CD4-positive, CD25-positive, alpha-beta regulatory T cell (primary cell): ENCODE measurements at regions not wholly inside any gene's neighbourhood (a gene's known extent, or its start where the extent isn't known, plus 50 kb on each side); places are given as distances from the start of the nearest gene placed in this dataset.

Experiments
- ATAC-seq, 2 donors: fragments of 150-1000 bp; cut with Tn5 transposase; one replicate each; pipeline ENCODE4 v1.10.0; 2021; ENCODE audit warnings: low read depth in 2 of 2, moderate number of reproducible peaks in 2 of 2, moderate library complexity in 1 of 2
- DNase-seq, 3 donors: peaks; one replicate each; pipeline versions ENCODE4 v3.0.0 to v3.0.0-alpha.2; 2012 to 2022; ENCODE audit warnings: mixed read lengths in 1 of 3
- H3K27ac ChIP-seq: one replicate; pipeline ENCODE4 v1.7.0; 2013; ENCODE audit warnings: mild to moderate bottlenecking, low read length; ENCODE audit not compliant: insufficient read depth, poor library complexity, severe bottlenecking
- H3K27me3 ChIP-seq: one replicate; pipeline ENCODE4 v1.7.0; 2013; ENCODE audit warnings: low read length; ENCODE audit not compliant: control insufficient read depth, insufficient read depth
- H3K36me3 ChIP-seq: one replicate; pipeline ENCODE4 v1.7.0; 2013; ENCODE audit warnings: mild to moderate bottlenecking, low read length, moderate library complexity; ENCODE audit not compliant: control insufficient read depth, insufficient read depth
- H3K4me1 ChIP-seq: 2 replicates; pipeline ENCODE4 v1.7.0; 2013; ENCODE audit warnings: mild to moderate bottlenecking, low read length; ENCODE audit not compliant: insufficient read depth, control insufficient read depth, poor library complexity, severe bottlenecking
- H3K4me3 ChIP-seq: one replicate; pipeline ENCODE4 v1.7.0; 2013; ENCODE audit warnings: low read depth, mild to moderate bottlenecking, low read length, moderate library complexity
- H3K9me3 ChIP-seq, 2 experiments: 1 replicate in 1 of 2; 2 replicates in 1 of 2; pipeline ENCODE4 v1.7.0; 2013; ENCODE audit warnings: low read length in 2 of 2, mild to moderate bottlenecking in 1 of 2, moderate library complexity in 1 of 2; ENCODE audit not compliant: control insufficient read depth in 2 of 2
- H3K27ac Mint-ChIP-seq, 3 donors: one replicate each; pipeline ENCODE4 v1.8.0; 2020 to 2022; ENCODE audit warnings: mild to moderate bottlenecking in 3 of 3, mixed read lengths in 3 of 3, moderate library complexity in 2 of 3
- H3K27me3 Mint-ChIP-seq: one replicate; pipeline ENCODE4 v1.8.0; 2022; ENCODE audit warnings: mild to moderate bottlenecking, mixed read lengths
- H3K36me3 Mint-ChIP-seq: one replicate; pipeline ENCODE4 v1.8.0; 2020; ENCODE audit warnings: mixed read lengths
- H3K4me1 Mint-ChIP-seq, 4 donors: one replicate each; pipeline ENCODE4 v1.8.0; 2020 to 2022; ENCODE audit warnings: mixed read lengths in 4 of 4, mild to moderate bottlenecking in 1 of 4
- H3K4me3 Mint-ChIP-seq, 4 donors: one replicate each; pipeline ENCODE4 v1.8.0; 2020 to 2022; ENCODE audit warnings: mild to moderate bottlenecking in 4 of 4, mixed read lengths in 4 of 4, moderate library complexity in 3 of 4
- H3K9me3 Mint-ChIP-seq, 7 donors: one replicate each; pipeline ENCODE4 v1.8.0; 2020 to 2022; ENCODE audit warnings: mixed read lengths in 7 of 7, mild to moderate bottlenecking in 3 of 7, moderate library complexity in 2 of 7

GRCh38 chr10:117723343-117723742 is 180.8 kb downstream of the EMX2 start:
- no peak for DNase-seq
- no peak overlapping the region for H3K27ac Mint-ChIP-seq
- H3K4me1 Mint-ChIP-seq: no peaks in the 10 kb centered on the region
- H3K4me3 ChIP-seq: no peak overlapping the region
- peaks cover 13% of the 10 kb centered on the region for H3K27me3 Mint-ChIP-seq
- H3K36me3 ChIP-seq: no peaks in the 10 kb centered on the region
- no peak overlapping the region for H3K4me3 Mint-ChIP-seq
- H3K27me3 ChIP-seq: no peaks in the 10 kb centered on the region
- H3K4me1 ChIP-seq: no peaks in the 10 kb centered on the region
- no peak overlapping the region for H3K27ac ChIP-seq
- H3K9me3 ChIP-seq: no peaks in the 10 kb centered on the region
- no peak for ATAC-seq
- no peaks in the 10 kb centered on the region for H3K36me3 Mint-ChIP-seq
- H3K9me3 Mint-ChIP-seq: no peaks in the 10 kb centered on the region

- no peak for ATAC-seq
- no peaks in the 10 kb centered on the region for H3K36me3 ChIP-seq
- DNase-seq: no peak
- no peaks in the 10 kb centered on the region for H3K9me3 Mint-ChIP-seq
- no peak overlapping the region for H3K27ac ChIP-seq
- no peaks in the 10 kb centered on the region for H3K4me1 Mint-ChIP-seq
- no peaks in the 10 kb centered on the region for H3K36me3 Mint-ChIP-seq
- no peak overlapping the region for H3K27ac Mint-ChIP-seq
- H3K9me3 ChIP-seq: no peaks in the 10 kb centered on the region
- H3K4me3 Mint-ChIP-seq: no peak overlapping the region
- H3K27me3 ChIP-seq: no peaks in the 10 kb centered on the region
- H3K4me3 ChIP-seq: no peak overlapping the region
- H3K4me1 ChIP-seq: no peaks in the 10 kb centered on the region
- H3K27me3 Mint-ChIP-seq: peaks cover 15% of the 10 kb centered on the region
These were observed 183.4 kb downstream of the EMX2 start for GRCh38 chr10:117725993-117726392.

GRCh38 chr10:117726596-117727295 is 184.2 kb downstream of the EMX2 start:
- Mint-ChIP-seq H3K9me3 (no peaks in the 10 kb centered on the region), H3K36me3 (no peaks in the 10 kb centered on the region), H3K27me3 (peaks cover 18% of the 10 kb centered on the region), H3K4me1 (no peaks in the 10 kb centered on the region), H3K27ac (no peak overlapping the region), H3K4me3 (no peak overlapping the region)
- no peak for ATAC-seq
- H3K36me3 ChIP-seq: no peaks in the 10 kb centered on the region
- no peaks in the 10 kb centered on the region for H3K4me1 ChIP-seq
- no peaks in the 10 kb centered on the region for H3K9me3 ChIP-seq
- H3K27ac ChIP-seq: no peak overlapping the region
- no peak overlapping the region for H3K4me3 ChIP-seq
- DNase-seq: no peak
- H3K27me3 ChIP-seq: no peaks in the 10 kb centered on the region

- no peaks in the 10 kb centered on the region for H3K4me1 ChIP-seq
- Mint-ChIP-seq H3K9me3 (peaks cover 0 to 2% (median 0%) of the 10 kb centered on the region in 7 donors), H3K4me3 (no peak overlapping the region), H3K4me1 (no peaks in the 10 kb centered on the region), H3K27me3 (peaks cover 12% of the 10 kb centered on the region), H3K27ac (no peak overlapping the region), H3K36me3 (no peaks in the 10 kb centered on the region)
- H3K36me3 ChIP-seq: no peaks in the 10 kb centered on the region
- H3K4me3 ChIP-seq: no peak overlapping the region
- no peaks in the 10 kb centered on the region for H3K27me3 ChIP-seq
- H3K9me3 ChIP-seq: no peaks in the 10 kb centered on the region
- DNase-seq: no peak
- ATAC-seq: no peak
- H3K27ac ChIP-seq: no peak overlapping the region
These were observed 184.9 kb downstream of the EMX2 start for GRCh38 chr10:117727421-117727820.

- Mint-ChIP-seq H3K27ac (no peak overlapping the region), H3K9me3 (peaks cover 0 to 3% (median 0%) of the 10 kb centered on the region in 7 donors), H3K27me3 (peaks cover 12% of the 10 kb centered on the region), H3K4me1 (no peaks in the 10 kb centered on the region), H3K36me3 (no peaks in the 10 kb centered on the region), H3K4me3 (no peak overlapping the region)
- DNase-seq (no peak), ATAC-seq (no peak)
- H3K4me3 ChIP-seq: no peak overlapping the region
- H3K27me3 ChIP-seq: no peaks in the 10 kb centered on the region
- no peaks in the 10 kb centered on the region for H3K4me1 ChIP-seq
- no peaks in the 10 kb centered on the region for H3K9me3 ChIP-seq
- H3K27ac ChIP-seq: no peak overlapping the region
- H3K36me3 ChIP-seq: no peaks in the 10 kb centered on the region
These were observed 185.5 kb downstream of the EMX2 start for GRCh38 chr10:117728087-117728486.

GRCh38 chr10:117729156-117729555 is 186.6 kb downstream of the EMX2 start:
- Histone ChIP-seq H3K9me3 (no peaks in the 10 kb centered on the region), H3K4me1 (no peaks in the 10 kb centered on the region), H3K27me3 (peaks cover 2% of the 10 kb centered on the region), H3K4me3 (no peak overlapping the region), H3K36me3 (no peaks in the 10 kb centered on the region), H3K27ac (no peak overlapping the region)
- no peaks in the 10 kb centered on the region for H3K4me1 Mint-ChIP-seq
- no peak overlapping the region for H3K4me3 Mint-ChIP-seq
- ATAC-seq: no peak
- peaks cover 0 to 3% (median 0%) of the 10 kb centered on the region in 7 donors for H3K9me3 Mint-ChIP-seq
- peaks cover 15% of the 10 kb centered on the region for H3K27me3 Mint-ChIP-seq
- H3K36me3 Mint-ChIP-seq: no peaks in the 10 kb centered on the region
- no peak overlapping the region for H3K27ac Mint-ChIP-seq
- no peak for DNase-seq

GRCh38 chr10:117731121-117731791 is 188.7 kb downstream of the EMX2 start:
- Mint-ChIP-seq H3K4me1 (no peaks in the 10 kb centered on the region), H3K4me3 (no peak overlapping the region), H3K9me3 (peaks cover 0 to 3% (median 0%) of the 10 kb centered on the region in 7 donors), H3K27me3 (peaks cover 29% of the 10 kb centered on the region), H3K36me3 (no peaks in the 10 kb centered on the region), H3K27ac (no peak overlapping the region)
- ATAC-seq: no peak
- Histone ChIP-seq H3K4me1 (no peaks in the 10 kb centered on the region), H3K4me3 (no peak overlapping the region), H3K9me3 (no peaks in the 10 kb centered on the region), H3K36me3 (no peaks in the 10 kb centered on the region), H3K27me3 (peaks cover 5% of the 10 kb centered on the region), H3K27ac (no peak overlapping the region)
- DNase-seq: no peak
